ENCODE measurements at regions not wholly inside any gene's neighbourhood (a gene's known extent, or its start where the extent isn't known, plus 50 kb on each side); places are given as distances from the start of the nearest gene placed in this dataset.

DNA sequence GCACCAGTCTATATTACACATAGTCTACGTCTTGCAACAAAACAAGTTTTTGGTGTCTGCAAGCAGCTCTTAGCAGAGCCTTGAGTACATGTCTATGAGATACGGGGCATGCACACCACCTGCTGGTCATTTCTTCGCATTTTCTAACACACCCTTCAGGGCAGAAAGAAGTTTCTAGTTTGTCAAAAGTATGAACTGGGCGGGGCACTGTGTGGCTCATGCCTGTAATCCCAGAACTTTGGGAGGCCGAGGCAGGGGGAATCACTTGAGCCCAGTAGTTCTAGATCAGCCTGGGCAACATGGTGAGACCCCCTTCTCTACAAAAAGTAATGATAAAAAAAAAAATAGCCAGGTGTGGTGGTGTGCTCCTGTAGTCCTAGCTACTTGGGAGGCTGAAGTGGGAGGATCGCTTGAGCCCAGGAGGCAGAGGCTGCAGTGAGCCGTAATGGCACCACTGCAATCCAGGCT is 64.2 kb upstream of the ARL8B start:
- no peaks in the 10 kb centered on the region for H4K20me1 ChIP-seq (replicated peaks; ENCODE audit: control insufficient read depth, insufficient read depth, low read length)
- FAIRE-seq: peak; percentile 94
- 17% methylated on average over 7 of the region's 7 CpGs for WGBS (ENCODE audit: insufficient coverage, low coverage, missing lambda C conversion rate)
- no peak overlapping the region for H3K4me3 ChIP-seq
- H3K36me3 ChIP-seq (ENCODE audit: control insufficient read depth, insufficient read depth, low read length): no peaks in the 10 kb centered on the region
- ChIA-PET POLR2A (interaction anchor here (0.5 to 1.6 kb wide), 13 partner anchors 8 to 934 kb away, joined by 3 to 12 read pairs (median 4); partner anchors contain the start of gene BHLHE40), CTCF (ENCODE audit: low intra/inter-chr PET ratio) (interaction anchor here (0.6 to 3.9 kb wide), 6 partner anchors 72 to 346 kb away, joined by 3 to 36 read pairs (median 8); no protein-coding TSS in a partner anchor)
- in situ Hi-C loops (cut with MboI): loop anchor here (5.0 kb wide), 1 partner anchor 81 kb away; the partner anchor contains the start of gene BHLHE40
- H3K27me3 ChIP-seq (ENCODE audit: control insufficient read depth in 2 of 2, insufficient read depth in 2 of 2, low read length in 2 of 2): no peaks in the 10 kb centered on the region
- H3K27ac ChIP-seq (ENCODE audit: extremely low read depth, low read depth, low read length): no peak overlapping the region
- DNase-seq (ENCODE audit: extremely low read depth in 1 of 4, low spot score in 3 of 4): peak; percentile 73 to 93 (median 76)
- peaks cover 5 to 36% of the 10 kb centered on the region in 2 experiments; a peak in 4 of 5 replicates for H3K4me1 ChIP-seq (replicated peaks in 1 of 2; ENCODE audit: control insufficient read depth in 2 of 2, insufficient read depth in 2 of 2, low read length in 2 of 2)
- BruUV-seq (replicated peaks): no TSS peak
- peak overlapping the region; percentile 26; the same call in 1 of the 2 replicates for H2AFZ ChIP-seq (ENCODE audit: low read depth, low read length)
- no peak overlapping the region for H3K4me2 ChIP-seq (ENCODE audit: insufficient read depth, low read length)
- ATAC-seq: peak; percentile 96
- no peaks in the 10 kb centered on the region for H3K9me3 ChIP-seq (replicated peaks; ENCODE audit: control insufficient read depth, insufficient read depth, low read depth, low read length)
- no peaks in the 10 kb centered on the region for H3K9me1 ChIP-seq (ENCODE audit: control insufficient read depth, insufficient read depth, low read length)
- H3K9ac ChIP-seq (ENCODE audit: insufficient read depth in 1 of 2, low read depth in 2 of 2, low read length in 2 of 2): no peak overlapping the region
- no peaks in the 10 kb centered on the region for H3K79me2 ChIP-seq (ENCODE audit: control insufficient read depth, insufficient read depth, low read length)
- intact Hi-C loops (cut with micrococcal nuclease): loop anchor here (1.0 to 5.0 kb wide), 6 partner anchors 82 to 706 kb away; no protein-coding TSS in a partner anchor
- TF ChIP-seq KDM2B (CRISPR knock-in tag; IDR thresholded peaks at IDR 0.05) (no peak), CBX5 (IDR thresholded peaks at IDR 0.05; ENCODE audit: borderline replicate concordance, low read depth) (0 out of 2 replicates have a peak, but pooled peaks have one; percentile 20), ZC3H11A (IDR thresholded peaks at IDR 0.05; ENCODE audit: low read depth, low read length) (0 out of 2 replicates have a peak, but pooled peaks have one; percentile 48), ZNF668 (CRISPR knock-in tag; IDR thresholded peaks at IDR 0.05) (0 out of 2 replicates have a peak, but pooled peaks have one; percentile 20), PCBP1 (IDR thresholded peaks at IDR 0.05; ENCODE audit: low read depth, low read length, poor library complexity, severe bottlenecking) (no peak), TEAD4 (IDR thresholded peaks at IDR 0.05; ENCODE audit: low read length) (peak; percentile 59; the same call in 1 of the 2 replicates), TEAD4 (CRISPR knock-in tag; IDR thresholded peaks at IDR 0.05; ENCODE audit: borderline replicate concordance) (no peak), FOXJ2 (tag; IDR thresholded peaks at IDR 0.05) (peak; percentile 62), FOXK2 (conservative IDR thresholded peaks at IDR 0.05 in 1 of 2, IDR thresholded peaks at IDR 0.05 in 1 of 2; ENCODE audit: low read depth in 2 of 2) (peak in 1 of 2 experiments; percentile 10; a peak in 2 of 4 replicates), ELF2 (CRISPR knock-in tag; IDR thresholded peaks at IDR 0.05) (peak; percentile 62; the same call in 1 of the 2 replicates), SMC3 (conservative IDR thresholded peaks at IDR 0.05; ENCODE audit: insufficient read depth, low read depth, low read length) (peak; percentile 95)
- TF ChIP-seq, protein P1, sequence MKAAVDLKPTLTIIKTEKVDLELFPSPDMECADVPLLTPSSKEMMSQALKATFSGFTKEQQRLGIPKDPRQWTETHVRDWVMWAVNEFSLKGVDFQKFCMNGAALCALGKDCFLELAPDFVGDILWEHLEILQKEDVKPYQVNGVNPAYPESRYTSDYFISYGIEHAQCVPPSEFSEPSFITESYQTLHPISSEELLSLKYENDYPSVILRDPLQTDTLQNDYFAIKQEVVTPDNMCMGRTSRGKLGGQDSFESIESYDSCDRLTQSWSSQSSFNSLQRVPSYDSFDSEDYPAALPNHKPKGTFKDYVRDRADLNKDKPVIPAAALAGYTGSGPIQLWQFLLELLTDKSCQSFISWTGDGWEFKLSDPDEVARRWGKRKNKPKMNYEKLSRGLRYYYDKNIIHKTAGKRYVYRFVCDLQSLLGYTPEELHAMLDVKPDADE (conservative IDR thresholded peaks at IDR 0.05; ENCODE audit: control insufficient read depth, low read depth, low read length): no peak
- TF ChIP-seq, protein P2, sequence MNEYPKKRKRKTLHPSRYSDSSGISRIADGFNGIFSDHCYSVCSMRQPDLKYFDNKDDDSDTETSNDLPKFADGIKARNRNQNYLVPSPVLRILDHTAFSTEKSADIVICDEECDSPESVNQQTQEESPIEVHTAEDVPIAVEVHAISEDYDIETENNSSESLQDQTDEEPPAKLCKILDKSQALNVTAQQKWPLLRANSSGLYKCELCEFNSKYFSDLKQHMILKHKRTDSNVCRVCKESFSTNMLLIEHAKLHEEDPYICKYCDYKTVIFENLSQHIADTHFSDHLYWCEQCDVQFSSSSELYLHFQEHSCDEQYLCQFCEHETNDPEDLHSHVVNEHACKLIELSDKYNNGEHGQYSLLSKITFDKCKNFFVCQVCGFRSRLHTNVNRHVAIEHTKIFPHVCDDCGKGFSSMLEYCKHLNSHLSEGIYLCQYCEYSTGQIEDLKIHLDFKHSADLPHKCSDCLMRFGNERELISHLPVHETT (CRISPR knock-in tag; conservative IDR thresholded peaks at IDR 0.05 in 1 of 2, IDR thresholded peaks at IDR 0.05 in 1 of 2): no peak
- TF ChIP-seq, protein P3, sequence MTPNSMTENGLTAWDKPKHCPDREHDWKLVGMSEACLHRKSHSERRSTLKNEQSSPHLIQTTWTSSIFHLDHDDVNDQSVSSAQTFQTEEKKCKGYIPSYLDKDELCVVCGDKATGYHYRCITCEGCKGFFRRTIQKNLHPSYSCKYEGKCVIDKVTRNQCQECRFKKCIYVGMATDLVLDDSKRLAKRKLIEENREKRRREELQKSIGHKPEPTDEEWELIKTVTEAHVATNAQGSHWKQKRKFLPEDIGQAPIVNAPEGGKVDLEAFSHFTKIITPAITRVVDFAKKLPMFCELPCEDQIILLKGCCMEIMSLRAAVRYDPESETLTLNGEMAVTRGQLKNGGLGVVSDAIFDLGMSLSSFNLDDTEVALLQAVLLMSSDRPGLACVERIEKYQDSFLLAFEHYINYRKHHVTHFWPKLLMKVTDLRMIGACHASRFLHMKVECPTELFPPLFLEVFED (CRISPR knock-in tag; conservative IDR thresholded peaks at IDR 0.05): 0 out of 2 replicates have a peak, but pooled peaks have one; percentile 74
- TF ChIP-seq, protein P4, sequence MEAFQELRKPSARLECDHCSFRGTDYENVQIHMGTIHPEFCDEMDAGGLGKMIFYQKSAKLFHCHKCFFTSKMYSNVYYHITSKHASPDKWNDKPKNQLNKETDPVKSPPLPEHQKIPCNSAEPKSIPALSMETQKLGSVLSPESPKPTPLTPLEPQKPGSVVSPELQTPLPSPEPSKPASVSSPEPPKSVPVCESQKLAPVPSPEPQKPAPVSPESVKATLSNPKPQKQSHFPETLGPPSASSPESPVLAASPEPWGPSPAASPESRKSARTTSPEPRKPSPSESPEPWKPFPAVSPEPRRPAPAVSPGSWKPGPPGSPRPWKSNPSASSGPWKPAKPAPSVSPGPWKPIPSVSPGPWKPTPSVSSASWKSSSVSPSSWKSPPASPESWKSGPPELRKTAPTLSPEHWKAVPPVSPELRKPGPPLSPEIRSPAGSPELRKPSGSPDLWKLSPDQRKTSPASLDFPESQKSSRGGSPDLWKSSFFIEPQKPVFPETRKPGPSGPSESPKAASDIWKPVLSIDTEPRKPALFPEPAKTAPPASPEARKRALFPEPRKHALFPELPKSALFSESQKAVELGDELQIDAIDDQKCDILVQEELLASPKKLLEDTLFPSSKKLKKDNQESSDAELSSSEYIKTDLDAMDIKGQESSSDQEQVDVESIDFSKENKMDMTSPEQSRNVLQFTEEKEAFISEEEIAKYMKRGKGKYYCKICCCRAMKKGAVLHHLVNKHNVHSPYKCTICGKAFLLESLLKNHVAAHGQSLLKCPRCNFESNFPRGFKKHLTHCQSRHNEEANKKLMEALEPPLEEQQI (IDR thresholded peaks at IDR 0.05): peak; percentile 67; the same call in 1 of the 2 replicates

Measured in K562 (cell line).